BLaER1 (cell line): ENCODE measurements at regions not wholly inside any gene's neighbourhood (a gene's known extent, or its start where the extent isn't known, plus 50 kb on each side); places are given as distances from the start of the nearest gene placed in this dataset.

Source experiments
- H3K27ac ChIP-seq: shearing (Covaris generic); formaldehyde crosslinking; 2 replicates; pipeline ENCODE4 v1.8.1; 2022
- H3K27me3 ChIP-seq: shearing (Covaris generic); formaldehyde crosslinking; 2 replicates; pipeline ENCODE4 v1.8.1; 2022
- H3K36me3 ChIP-seq: shearing (Covaris generic); formaldehyde crosslinking; 2 replicates; pipeline ENCODE4 v1.8.1; 2022
- H3K4me1 ChIP-seq: shearing (Covaris generic); formaldehyde crosslinking; 2 replicates; pipeline ENCODE4 v1.8.1; 2022
- H3K4me2 ChIP-seq: shearing (Covaris generic); formaldehyde crosslinking; 2 replicates; pipeline ENCODE4 v1.8.1; 2022
- H3K4me3 ChIP-seq: shearing (Covaris generic); formaldehyde crosslinking; 2 replicates; pipeline ENCODE4 v1.8.1; 2022
- H3K9ac ChIP-seq: shearing (Covaris generic); formaldehyde crosslinking; 2 replicates; pipeline ENCODE4 v1.8.1; 2022
- H3K9me3 ChIP-seq: shearing (Covaris generic); formaldehyde crosslinking; 2 replicates; pipeline ENCODE4 v1.8.1; 2022
- H4K20me1 ChIP-seq: shearing (Covaris generic); formaldehyde crosslinking; 2 replicates; pipeline ENCODE4 v1.8.1; 2022
- Cebpa-rat ChIP-seq: shearing (Covaris generic); IDR thresholded peaks from 2 replicates; pipeline ENCODE4 v1.8.1; 2022

DNA sequence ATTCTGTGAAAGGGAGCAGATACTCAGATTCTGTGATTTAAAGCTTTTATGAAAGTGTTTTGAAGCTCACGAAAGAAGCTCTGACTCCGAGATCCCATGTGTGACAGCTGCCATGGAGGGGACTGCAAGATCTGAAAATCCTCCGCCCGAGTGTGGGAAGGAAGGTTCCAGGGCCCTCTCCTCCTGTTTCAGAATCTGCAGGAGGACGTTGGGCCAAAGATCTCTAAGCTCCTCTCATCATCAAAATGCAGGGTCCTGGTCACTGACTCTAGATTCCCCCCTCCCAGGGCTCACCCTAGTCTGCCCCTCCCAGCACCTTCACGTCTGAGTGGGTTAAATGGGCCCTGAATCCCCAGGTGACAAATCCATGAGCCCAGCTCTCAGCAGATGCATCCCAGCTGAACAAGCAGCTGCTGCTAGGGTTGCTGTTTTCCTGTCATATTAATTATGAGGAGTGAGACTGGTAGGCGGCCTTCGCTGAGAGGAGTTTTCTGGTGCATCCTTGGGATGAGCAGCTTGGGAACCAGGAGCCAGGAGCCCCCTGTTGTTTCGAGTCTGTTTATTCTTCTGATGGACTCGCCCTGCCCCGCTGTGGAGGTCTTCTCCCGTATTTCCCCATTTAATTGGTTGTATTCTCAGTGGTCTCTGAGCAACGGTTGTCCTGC, 402.0 kb downstream of the MATN1 start:
- H3K27ac ChIP-seq = peak overlapping the region; percentile 44; the same call in 1 of the 2 replicates
- TF ChIP-seq Cebpa-rat = no peak
- no peaks in the 10 kb centered on the region for H3K27me3 ChIP-seq

DNA sequence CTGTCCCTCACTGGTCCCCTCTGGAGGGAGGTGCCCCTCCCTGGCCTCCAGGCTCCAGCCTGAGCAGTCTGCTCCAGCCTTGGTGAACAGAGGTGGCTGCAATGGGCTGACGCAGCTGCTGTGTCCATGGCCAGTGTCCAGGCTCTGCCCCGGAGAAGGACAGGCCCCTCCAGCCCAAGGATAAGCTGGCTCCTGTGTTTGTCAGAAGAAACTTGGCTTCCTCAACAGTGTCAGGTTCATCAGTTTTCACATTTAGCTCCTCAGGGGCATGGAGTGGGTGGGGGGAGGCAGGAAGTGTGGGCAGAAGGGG, 402.8 kb downstream of the MATN1 start:
- H3K4me3 ChIP-seq = no peak overlapping the region; the same call in 1 of the 2 replicates
- no peak for TF ChIP-seq Cebpa-rat
- no peaks in the 10 kb centered on the region for H3K36me3 ChIP-seq
- peaks cover 100% of the 10 kb centered on the region for H3K4me1 ChIP-seq
- H3K27ac ChIP-seq = peak overlapping the region; percentile 42; the same call in 1 of the 2 replicates
- H3K4me2 ChIP-seq = peak overlapping the region; percentile 82
- no peaks in the 10 kb centered on the region for H3K9me3 ChIP-seq
- no peaks in the 10 kb centered on the region for H3K27me3 ChIP-seq
- H3K9ac ChIP-seq = peak overlapping the region; percentile 3; the same call in 1 of the 2 replicates
- H4K20me1 ChIP-seq = no peaks in the 10 kb centered on the region

More for the DNA sequence above, 402.0 kb downstream of the MATN1 start:
- Histone ChIP-seq H3K4me2 (peak overlapping the region; percentile 82), H3K4me3 (no peak overlapping the region), H3K9me3 (no peaks in the 10 kb centered on the region), H3K4me1 (peaks cover 93% of the 10 kb centered on the region), H3K36me3 (no peaks in the 10 kb centered on the region), H3K9ac (0 out of 2 replicates have a peak overlapping the region, but pooled peaks have one; percentile 7), H4K20me1 (no peaks in the 10 kb centered on the region)

DNA sequence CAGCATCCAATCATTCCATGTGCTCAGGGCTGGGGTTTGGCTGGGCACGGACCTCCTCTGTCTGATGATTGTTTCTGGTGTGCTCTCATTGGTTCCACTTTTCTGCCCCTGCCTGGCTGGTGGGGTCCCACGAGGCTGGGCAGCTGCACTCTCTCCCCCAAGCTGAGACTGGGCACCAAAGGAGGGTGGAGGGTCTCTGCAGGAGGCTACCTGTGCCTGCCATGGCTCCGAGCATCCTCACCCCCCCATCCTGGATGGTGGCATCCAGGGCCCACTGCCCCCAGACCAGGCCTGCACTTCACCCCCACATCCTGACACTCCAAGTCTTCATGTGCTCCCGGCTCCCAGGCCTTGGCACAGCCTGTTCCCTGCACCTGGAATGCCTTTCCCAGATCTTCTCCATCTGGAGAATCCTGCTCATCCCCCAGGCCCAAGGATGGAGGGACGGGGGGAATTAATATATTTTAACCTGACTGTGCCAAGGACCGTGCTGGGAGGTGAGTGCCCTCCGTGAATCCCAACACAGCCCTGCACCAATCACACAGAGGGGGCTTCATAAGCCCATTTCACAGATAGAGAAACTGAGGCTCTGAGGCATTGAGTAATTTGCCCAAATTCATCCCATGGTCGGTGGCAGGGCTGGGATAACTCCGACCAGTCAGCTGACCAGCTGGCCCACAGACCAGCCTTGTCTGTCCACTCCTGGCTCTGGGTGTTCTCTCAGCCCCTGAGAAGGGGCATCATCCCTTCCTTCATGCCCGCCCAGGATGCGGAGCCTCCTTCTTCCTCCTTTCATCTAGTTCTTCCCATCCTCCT, 403.4 kb downstream of the MATN1 start:
- Histone ChIP-seq H3K27ac (peak overlapping the region; percentile 42; the same call in 1 of the 2 replicates), H3K9me3 (no peaks in the 10 kb centered on the region), H3K4me2 (peak overlapping the region; percentile 82), H3K4me1 (peaks cover 100% of the 10 kb centered on the region), H4K20me1 (no peaks in the 10 kb centered on the region), H3K9ac (peak overlapping the region; percentile 3; the same call in 1 of the 2 replicates), H3K36me3 (no peaks in the 10 kb centered on the region), H3K27me3 (no peaks in the 10 kb centered on the region), H3K4me3 (no peak overlapping the region; the same call in 1 of the 2 replicates)
- no peak for TF ChIP-seq Cebpa-rat

DNA sequence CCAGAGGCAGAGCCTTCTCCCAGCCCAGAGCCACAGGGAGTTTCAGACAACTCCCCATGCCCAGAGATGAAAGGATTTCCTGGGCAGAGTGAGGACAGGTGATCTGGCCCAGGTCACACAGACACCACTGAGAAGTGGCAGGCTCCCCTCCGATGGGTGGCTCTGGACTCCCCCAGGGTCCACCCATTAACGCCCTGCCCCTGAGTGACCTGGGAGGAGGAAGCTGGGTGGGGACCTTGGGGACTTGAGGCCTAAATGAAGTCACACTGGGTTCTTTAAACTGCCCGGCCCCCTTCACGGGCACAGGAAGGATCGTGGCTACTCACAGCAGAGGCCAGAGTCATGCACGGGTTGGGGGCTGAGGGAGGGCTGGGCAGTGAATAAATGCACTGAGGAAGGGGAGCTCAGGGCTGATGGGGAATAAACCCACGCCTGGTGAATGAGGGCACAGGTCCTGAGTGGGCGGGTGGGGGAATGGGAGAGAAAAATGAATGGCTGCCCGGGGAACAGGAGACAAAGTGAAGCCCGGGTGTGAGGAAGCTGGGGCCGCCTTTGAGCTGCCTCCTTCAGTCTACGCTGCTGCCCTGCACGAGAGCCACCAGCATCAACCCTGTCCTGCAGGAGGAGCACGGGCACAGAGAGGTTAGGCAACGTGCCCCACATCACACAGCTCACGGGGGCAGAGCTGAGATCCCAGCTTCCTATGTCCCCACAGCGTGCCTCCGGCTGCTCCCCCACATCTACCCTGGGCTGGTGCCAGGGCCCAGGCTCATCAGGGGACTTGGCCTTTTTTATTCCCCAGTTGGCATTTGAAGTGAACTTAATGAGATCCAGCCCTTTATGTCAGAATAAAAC, 404.3 kb downstream of the MATN1 start:
- Histone ChIP-seq H3K4me1 (peaks cover 97% of the 10 kb centered on the region), H3K9ac (no peak overlapping the region), H3K36me3 (no peaks in the 10 kb centered on the region), H3K9me3 (no peaks in the 10 kb centered on the region), H3K27me3 (no peaks in the 10 kb centered on the region), H3K4me3 (no peak overlapping the region), H4K20me1 (no peaks in the 10 kb centered on the region), H3K27ac (no peak overlapping the region; the same call in 1 of the 2 replicates), H3K4me2 (peak overlapping the region; percentile 82)
- TF ChIP-seq Cebpa-rat = no peak

DNA sequence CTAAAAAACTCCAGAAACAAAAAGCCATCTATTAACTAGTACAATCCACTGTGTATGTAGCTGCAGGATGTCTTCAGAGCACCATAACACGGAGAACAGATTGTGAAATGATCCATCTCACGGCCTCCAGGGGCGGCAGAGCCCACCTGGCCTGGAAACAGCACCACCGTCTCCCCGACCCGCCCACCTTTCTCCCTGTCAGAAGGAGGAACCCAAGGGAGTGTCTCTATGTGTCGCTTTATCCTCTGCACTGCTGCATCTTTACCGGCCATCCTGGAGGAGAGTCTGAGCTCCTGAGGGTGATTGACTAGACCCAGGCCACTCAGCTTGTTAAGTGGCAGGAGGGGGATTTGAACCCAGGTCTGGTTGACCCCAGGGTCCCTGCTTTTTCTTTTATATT, 405.0 kb downstream of the MATN1 start:
- Histone ChIP-seq H3K9me3 (no peaks in the 10 kb centered on the region), H3K9ac (no peak overlapping the region), H4K20me1 (no peaks in the 10 kb centered on the region), H3K27ac (no peak overlapping the region), H3K4me1 (peaks cover 97% of the 10 kb centered on the region), H3K36me3 (no peaks in the 10 kb centered on the region), H3K4me2 (peak overlapping the region; percentile 82), H3K27me3 (no peaks in the 10 kb centered on the region), H3K4me3 (no peak overlapping the region)
- TF ChIP-seq Cebpa-rat = 0 out of 2 replicates have a peak, but pooled peaks have one; percentile 47

DNA sequence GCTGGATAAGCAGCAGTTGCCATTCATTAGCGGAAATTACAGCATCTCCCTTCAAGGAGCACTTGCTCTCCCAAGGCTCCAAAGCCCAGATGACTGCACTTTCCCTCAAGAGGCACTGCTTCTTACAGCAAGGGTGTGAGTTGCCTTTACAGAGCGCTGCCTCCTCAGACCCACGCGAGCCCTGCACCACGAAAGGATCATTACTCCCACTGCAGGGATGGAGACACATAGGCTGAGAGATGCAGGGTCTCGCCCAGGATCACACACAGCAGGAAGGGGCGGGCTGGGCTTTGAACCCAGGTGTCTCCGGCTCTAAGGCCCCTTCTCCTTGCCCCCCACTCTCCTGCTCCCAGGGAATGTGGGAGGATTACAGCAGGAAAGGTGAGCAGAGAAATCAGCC, 405.5 kb downstream of the MATN1 start:
- Histone ChIP-seq H3K27me3 (no peaks in the 10 kb centered on the region), H3K9ac (no peak overlapping the region)
- TF ChIP-seq Cebpa-rat = no peak

DNA sequence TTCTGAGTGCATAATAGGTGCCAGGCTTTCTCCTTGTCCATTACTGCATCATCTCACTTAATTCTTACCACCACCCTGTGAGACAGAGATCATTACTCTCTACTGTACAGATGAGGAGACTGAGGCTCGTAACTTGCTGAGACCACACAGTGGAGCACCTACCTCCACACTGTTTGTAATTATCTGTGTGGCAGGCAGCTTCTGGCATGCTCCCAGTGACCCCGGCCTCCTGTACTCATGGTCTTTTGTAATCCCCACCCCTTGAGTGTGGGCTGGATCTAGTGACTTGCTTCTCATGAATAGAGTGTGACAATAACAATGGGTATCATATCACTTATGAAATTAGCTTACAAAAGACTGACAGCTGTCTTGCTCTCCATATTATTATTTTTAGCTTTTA, 407.3 kb downstream of the MATN1 start:
- no peak overlapping the region for H3K4me3 ChIP-seq
- no peak overlapping the region for H3K9ac ChIP-seq
- no peaks in the 10 kb centered on the region for H3K9me3 ChIP-seq
- no peaks in the 10 kb centered on the region for H4K20me1 ChIP-seq
- H3K36me3 ChIP-seq = no peaks in the 10 kb centered on the region
- H3K27ac ChIP-seq = no peak overlapping the region
- no peaks in the 10 kb centered on the region for H3K27me3 ChIP-seq
- H3K4me1 ChIP-seq = peaks cover 95% of the 10 kb centered on the region
- TF ChIP-seq Cebpa-rat = no peak
- H3K4me2 ChIP-seq = peak overlapping the region; percentile 55

More for the DNA sequence above, 405.5 kb downstream of the MATN1 start:
- H4K20me1 ChIP-seq = no peaks in the 10 kb centered on the region
- H3K36me3 ChIP-seq = no peaks in the 10 kb centered on the region
- no peak overlapping the region for H3K27ac ChIP-seq
- H3K4me3 ChIP-seq = no peak overlapping the region
- H3K9me3 ChIP-seq = no peaks in the 10 kb centered on the region
- H3K4me1 ChIP-seq = peaks cover 97% of the 10 kb centered on the region
- peak overlapping the region; percentile 82 for H3K4me2 ChIP-seq

DNA sequence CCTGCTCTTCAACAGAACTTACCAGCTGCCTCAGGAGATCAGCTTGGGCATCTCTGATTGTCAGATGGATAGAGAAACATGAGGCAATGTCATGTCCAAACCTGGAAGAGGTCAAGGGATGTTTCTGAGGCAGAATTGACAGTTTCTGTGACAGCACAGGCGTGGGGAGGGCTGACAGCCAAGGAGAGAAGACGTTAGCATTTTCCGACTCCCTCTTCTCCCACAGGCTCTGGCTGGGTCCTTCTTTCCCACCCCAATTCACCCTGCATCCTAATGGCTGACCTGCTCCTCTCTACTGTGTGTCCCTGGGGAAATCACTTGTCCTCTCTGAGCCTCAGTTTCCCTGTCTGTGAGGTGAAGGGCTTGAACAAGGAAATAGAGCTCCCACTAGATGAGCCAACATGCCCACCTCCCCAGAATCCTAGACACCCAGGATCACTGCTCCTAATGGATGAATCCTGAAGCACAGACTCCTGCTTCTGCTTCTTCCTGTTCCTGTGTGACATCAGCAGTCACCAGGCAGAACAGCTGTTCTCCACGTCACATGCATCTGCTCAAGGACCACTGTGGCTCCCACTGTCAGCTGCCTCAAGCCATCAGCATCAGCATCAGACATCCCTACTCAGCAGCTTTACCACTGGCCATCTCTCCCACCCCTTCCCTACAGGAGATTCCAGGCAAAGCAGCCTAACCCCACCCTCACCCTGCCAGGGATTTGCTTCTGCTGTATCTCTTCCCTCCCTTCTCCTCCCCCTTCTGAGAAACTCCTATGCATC, 408.0 kb downstream of the MATN1 start:
- no peaks in the 10 kb centered on the region for H3K36me3 ChIP-seq
- peaks cover 88% of the 10 kb centered on the region for H3K4me1 ChIP-seq
- 0 out of 2 replicates have a peak overlapping the region, but pooled peaks have one; percentile 0 for H3K27ac ChIP-seq
- peak overlapping the region; percentile 55 for H3K4me2 ChIP-seq
- H3K27me3 ChIP-seq = no peaks in the 10 kb centered on the region
- H4K20me1 ChIP-seq = no peaks in the 10 kb centered on the region
- no peak for TF ChIP-seq Cebpa-rat
- no peak overlapping the region for H3K4me3 ChIP-seq
- H3K9me3 ChIP-seq = no peaks in the 10 kb centered on the region
- H3K9ac ChIP-seq = no peak overlapping the region

DNA sequence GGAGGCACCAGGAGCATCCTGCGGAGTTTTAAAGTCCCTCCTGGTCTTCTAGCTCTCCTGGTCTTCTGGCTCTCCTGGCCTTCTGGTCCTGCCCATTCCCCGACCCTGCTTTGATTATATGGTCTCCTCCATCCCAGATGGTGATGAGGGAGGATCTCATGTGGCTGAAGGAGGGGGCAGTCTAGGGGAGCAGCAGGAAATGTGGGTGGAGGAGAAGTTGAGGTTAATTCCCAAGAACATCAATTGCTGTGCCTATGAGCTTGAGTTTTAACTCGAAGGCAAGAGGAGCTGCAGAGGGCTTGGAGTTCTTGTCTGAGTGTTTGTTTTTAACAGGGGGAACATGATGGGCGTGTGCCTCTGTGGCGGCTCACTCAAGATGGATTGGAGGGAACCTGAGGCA, 408.8 kb downstream of the MATN1 start:
- H3K9me3 ChIP-seq = no peaks in the 10 kb centered on the region
- no peak overlapping the region for H3K27ac ChIP-seq
- peaks cover 81% of the 10 kb centered on the region for H3K4me1 ChIP-seq
- no peaks in the 10 kb centered on the region for H3K36me3 ChIP-seq
- no peak for TF ChIP-seq Cebpa-rat
- no peaks in the 10 kb centered on the region for H4K20me1 ChIP-seq
- no peak overlapping the region for H3K9ac ChIP-seq
- H3K4me2 ChIP-seq = peak overlapping the region; percentile 55
- no peak overlapping the region for H3K4me3 ChIP-seq
- H3K27me3 ChIP-seq = no peaks in the 10 kb centered on the region
